IMR-90 (cell line): ENCODE measurements at regions not wholly inside any gene's neighbourhood (a gene's known extent, or its start where the extent isn't known, plus 50 kb on each side); places are given as distances from the start of the nearest gene placed in this dataset.

Experiments
- ATAC-seq: fragments of 200-7000 bp; cut with Tn5 transposase; 2 replicates; pipeline ENCODE4 v1.9.1; 2020; ENCODE audit warnings: low read depth, mild to moderate bottlenecking, moderate library complexity
- BruUV-seq: library from RNA; stranded (reverse); fragments of 400-500 nt; replicated peaks from 2 replicates; lab custom pipeline; 2021; lab: Mats Ljungman, UMichigan
- CTCF ChIA-PET: fragments of 300-600 bp; formaldehyde crosslinking; extraction: SDS; loops from one replicate; lab custom pipeline; 2021; ENCODE audit warnings: antibody characterized with exemption; lab: Yijun Ruan, JAX
- POLR2A ChIA-PET: fragments of 300-600 bp; sonication (Branson Sonifier 250); formaldehyde crosslinking; loops from one replicate; lab custom pipeline; 2022; ENCODE audit warnings: antibody characterized with exemption; ENCODE audit not compliant: unreplicated experiment; lab: Charles Lee
- DNase-seq: peaks from one replicate; pipeline ENCODE4 v3.0.0; 2013
- H2AFZ ChIP-seq: replicated peaks from 2 replicates; pipeline ENCODE3; 2013; ENCODE audit warnings: low read length, mild to moderate bottlenecking; ENCODE audit not compliant: poor library complexity
- H2AK5ac ChIP-seq: 2 replicates; pipeline ENCODE4 v1.6.1; 2013; ENCODE audit warnings: low read depth, low read length, inconsistent platforms
- H2AK9ac ChIP-seq: replicated peaks from 2 replicates; pipeline ENCODE3; 2013; ENCODE audit warnings: mild to moderate bottlenecking, low read depth, low read length, moderate library complexity; ENCODE audit not compliant: poor library complexity
- H2BK120ac ChIP-seq: 2 replicates; pipeline ENCODE4 v1.6.1; 2013; ENCODE audit warnings: low read depth, low read length, inconsistent platforms
- H2BK15ac ChIP-seq: 3 replicates; pipeline ENCODE4 v1.6.1; 2013; ENCODE audit warnings: low read depth, low read length, inconsistent platforms
- H2BK20ac ChIP-seq: 2 replicates; pipeline ENCODE4 v1.6.1; 2013; ENCODE audit warnings: low read depth, mild to moderate bottlenecking, inconsistent platforms, low read length, moderate library complexity
- H2BK5ac ChIP-seq: 2 replicates; pipeline ENCODE4 v1.6.1; 2013; ENCODE audit warnings: mild to moderate bottlenecking, low read depth, low read length, inconsistent platforms; ENCODE audit not compliant: poor library complexity, severe bottlenecking
- H3K14ac ChIP-seq: replicated peaks from 2 replicates; pipeline ENCODE4 v1.6.1; 2013; ENCODE audit warnings: low read depth, low read length, inconsistent platforms
- H3K18ac ChIP-seq: 2 replicates; pipeline ENCODE4 v1.6.1; 2013; ENCODE audit warnings: low read depth, low read length, control low read depth
- H3K23ac ChIP-seq: 2 replicates; pipeline ENCODE4 v1.6.1; 2013; ENCODE audit warnings: low read depth, low read length, inconsistent platforms
- H3K27ac ChIP-seq: 2 replicates; pipeline ENCODE4 v1.5.1; 2013; ENCODE audit warnings: mild to moderate bottlenecking, control low read depth, low read length; ENCODE audit not compliant: insufficient read depth
- H3K27me3 ChIP-seq: 2 replicates; pipeline ENCODE4 v1.6.1; 2013; ENCODE audit warnings: low read length; ENCODE audit not compliant: control insufficient read depth, insufficient read depth
- H3K36me3 ChIP-seq: 2 replicates; pipeline ENCODE4 v1.6.1; 2013; ENCODE audit warnings: low read length, mixed read lengths; ENCODE audit not compliant: control insufficient read depth, insufficient read depth
- H3K4ac ChIP-seq: 2 replicates; pipeline ENCODE4 v1.6.1; 2013; ENCODE audit warnings: low read depth, low read length, inconsistent platforms
- H3K4me1 ChIP-seq: 2 replicates; pipeline ENCODE4 v1.6.1; 2013; ENCODE audit warnings: low read length, mixed read lengths; ENCODE audit not compliant: control insufficient read depth, insufficient read depth
- H3K4me2 ChIP-seq: 2 replicates; pipeline ENCODE4 v1.6.1; 2013; ENCODE audit warnings: low read depth, mild to moderate bottlenecking, control low read depth, low read length, moderate library complexity
- H3K4me3 ChIP-seq: 2 replicates; pipeline ENCODE4 v1.5.1; 2013; ENCODE audit warnings: low read depth, mild to moderate bottlenecking, control low read depth, low read length, moderate library complexity; ENCODE audit not compliant: insufficient read depth
- H3K56ac ChIP-seq: 2 replicates; pipeline ENCODE4 v1.6.1; 2013; ENCODE audit warnings: low read length, inconsistent platforms; ENCODE audit not compliant: insufficient read depth; ENCODE audit errors: extremely low read depth
- H3K79me1 ChIP-seq, 2 experiments: 2 replicates each; pipeline ENCODE4 v1.6.1; 2013; ENCODE audit warnings: low read length in 2 of 2, inconsistent platforms in 1 of 2, low read depth in 1 of 2
- H3K9ac ChIP-seq: 2 replicates; pipeline ENCODE4 v1.6.1; 2013; ENCODE audit warnings: low read depth, low read length, control low read depth
- H3K9me1 ChIP-seq: 2 replicates; pipeline ENCODE4 v1.6.1; 2013; ENCODE audit warnings: low read length, inconsistent platforms; ENCODE audit not compliant: insufficient read depth
- H3K9me3 ChIP-seq: 2 replicates; pipeline ENCODE4 v1.6.1; 2013; ENCODE audit warnings: low read length; ENCODE audit not compliant: control insufficient read depth, insufficient read depth
- H4K20me1 ChIP-seq: 2 replicates; pipeline ENCODE4 v1.6.1; 2013; ENCODE audit warnings: low read length, inconsistent platforms; ENCODE audit not compliant: insufficient read depth
- H4K5ac ChIP-seq: 2 replicates; pipeline ENCODE4 v1.6.1; 2013; ENCODE audit warnings: mild to moderate bottlenecking, low read depth, low read length, control low read depth
- H4K8ac ChIP-seq, 2 experiments: 2 replicates each; pipeline ENCODE4 v1.6.1; 2013; ENCODE audit warnings: low read depth in 2 of 2, low read length in 2 of 2, control low read depth in 1 of 2, inconsistent platforms in 1 of 2
- H4K91ac ChIP-seq: 2 replicates; pipeline ENCODE4 v1.6.1; 2013; ENCODE audit warnings: low read depth, low read length, inconsistent platforms; ENCODE audit not compliant: insufficient read depth
- MXI1 ChIP-seq: IDR thresholded peaks from 2 replicates; pipeline ENCODE4 v1.6.1; 2012; ENCODE audit warnings: low read depth, mild to moderate bottlenecking, low read length, moderate library complexity, borderline replicate concordance
- WGBS, 2 experiments: methylation state at CpG; one replicate each; pipeline versions ENCODE4 v1.1.5 to v1.1.7; 2013; ENCODE audit warnings: missing lambda C conversion rate in 2 of 2; ENCODE audit not compliant: insufficient read length in 1 of 2; ENCODE audit errors: extremely low coverage in 2 of 2; 5-methylcytosine and 5-hydroxymethylcytosine counted together
- dilution Hi-C: fragments of 300-500 bp; cut with HindIII; formaldehyde crosslinking; loops from one replicate; pipeline ENCODE4 v1.14.3; 2018; ENCODE audit warnings: low sequenced_read_pairs; ENCODE audit not compliant: unreplicated experiment
- in situ Hi-C: fragments of 300-500 bp; cut with MboI; formaldehyde crosslinking; loops from 3 replicates; pipeline ENCODE4 v1.14.3; 2019; ENCODE audit warnings: low sequenced_read_pairs, inconsistent platforms, mixed read lengths
- intact Hi-C: fragments of 100-400 bp; cut with micrococcal nuclease; formaldehyde crosslinking; loops from 2 replicates; pipeline ENCODE4 v1.10.0; 2022
- TF ChIP-seq, protein P1 (sequence below): fragments of 150-350 bp; IDR thresholded peaks from 2 replicates; pipeline ENCODE4 v1.6.1; 2016; ENCODE audit warnings: low read depth, mild to moderate bottlenecking, low read length, moderate library complexity, borderline replicate concordance

GRCh38 chr5:133851521-133851920 is 116.9 kb downstream of the C5orf15 start:
- no peaks in the 10 kb centered on the region for H3K79me1 ChIP-seq
- dilution Hi-C loops: no loop called here
- no peaks in the 10 kb centered on the region for H3K4me1 ChIP-seq
- WGBS, 2 experiments: no CpG with 5 or more reads among the region's 2 CpGs
- H4K8ac ChIP-seq: no peak overlapping the region
- no peak for ATAC-seq
- H2AFZ ChIP-seq: no peak overlapping the region
- no peak for DNase-seq
- no peaks in the 10 kb centered on the region for H3K36me3 ChIP-seq
- no peak overlapping the region for H2BK5ac ChIP-seq
- no peak for TF ChIP-seq MXI1
- TF ChIP-seq, protein P1, sequence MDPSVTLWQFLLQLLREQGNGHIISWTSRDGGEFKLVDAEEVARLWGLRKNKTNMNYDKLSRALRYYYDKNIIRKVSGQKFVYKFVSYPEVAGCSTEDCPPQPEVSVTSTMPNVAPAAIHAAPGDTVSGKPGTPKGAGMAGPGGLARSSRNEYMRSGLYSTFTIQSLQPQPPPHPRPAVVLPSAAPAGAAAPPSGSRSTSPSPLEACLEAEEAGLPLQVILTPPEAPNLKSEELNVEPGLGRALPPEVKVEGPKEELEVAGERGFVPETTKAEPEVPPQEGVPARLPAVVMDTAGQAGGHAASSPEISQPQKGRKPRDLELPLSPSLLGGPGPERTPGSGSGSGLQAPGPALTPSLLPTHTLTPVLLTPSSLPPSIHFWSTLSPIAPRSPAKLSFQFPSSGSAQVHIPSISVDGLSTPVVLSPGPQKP: no peak
- H4K5ac ChIP-seq: no peak overlapping the region
- ChIA-PET CTCF (no interaction called here), POLR2A (no interaction called here)
- H3K9me3 ChIP-seq: no peaks in the 10 kb centered on the region
- no peaks in the 10 kb centered on the region for H3K9me1 ChIP-seq
- in situ Hi-C loops: no loop called here
- BruUV-seq: no TSS peak
- H2AK5ac ChIP-seq: no peak overlapping the region
- H3K27me3 ChIP-seq: peaks cover 18% of the 10 kb centered on the region
- H3K27ac ChIP-seq: no peak overlapping the region
- H4K20me1 ChIP-seq: no peaks in the 10 kb centered on the region
- no peak overlapping the region for H3K14ac ChIP-seq
- no peak overlapping the region for H3K23ac ChIP-seq
- H2BK15ac ChIP-seq: no peak overlapping the region
- H2BK20ac ChIP-seq: no peak overlapping the region
- intact Hi-C loops: no loop called here
- no peak overlapping the region for H3K4me2 ChIP-seq
- no peak overlapping the region for H3K4ac ChIP-seq
- no peak overlapping the region for H2BK120ac ChIP-seq
- H3K4me3 ChIP-seq: no peak overlapping the region
- H3K9ac ChIP-seq: no peak overlapping the region
- no peak overlapping the region for H4K91ac ChIP-seq
- H3K18ac ChIP-seq: no peak overlapping the region
- H3K56ac ChIP-seq: no peak overlapping the region
- H2AK9ac ChIP-seq: no peak overlapping the region
